T1000 (cell line): ENCODE measurements at regions not wholly inside any gene's neighbourhood (a gene's known extent, or its start where the extent isn't known, plus 50 kb on each side); places are given as distances from the start of the nearest gene placed in this dataset.
"Not testable (repeated sequence)": the region's sequence is repeated elsewhere in the genome, so short reads cannot be mapped to it uniquely, and the experiment has no call there.

Experiments
- DNase-seq: peaks from one replicate; lab custom pipeline; 2025; ENCODE audit warnings: mixed read lengths; lab: John Stamatoyannopoulos, UW

DNA sequence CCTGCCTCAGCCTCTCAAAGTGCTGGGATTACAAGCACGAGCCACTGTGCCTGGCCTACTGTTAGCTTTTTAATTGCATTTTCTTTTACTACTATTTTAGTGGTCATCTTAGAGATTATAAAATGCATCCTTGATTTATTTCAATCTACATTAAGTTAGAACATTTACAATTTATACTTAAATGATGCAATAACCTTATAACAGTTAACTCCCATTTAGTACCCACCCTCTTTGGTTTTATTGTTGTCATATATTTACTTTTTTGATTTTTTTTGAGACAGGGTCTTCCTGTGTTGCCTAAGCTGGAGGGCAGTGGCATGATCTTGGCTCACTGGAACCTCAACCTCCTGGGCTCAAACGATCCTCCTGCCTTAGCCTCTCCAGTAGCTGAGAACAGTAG, 77.3 kb downstream of the PPCDC start:
- no peak for DNase-seq

DNA sequence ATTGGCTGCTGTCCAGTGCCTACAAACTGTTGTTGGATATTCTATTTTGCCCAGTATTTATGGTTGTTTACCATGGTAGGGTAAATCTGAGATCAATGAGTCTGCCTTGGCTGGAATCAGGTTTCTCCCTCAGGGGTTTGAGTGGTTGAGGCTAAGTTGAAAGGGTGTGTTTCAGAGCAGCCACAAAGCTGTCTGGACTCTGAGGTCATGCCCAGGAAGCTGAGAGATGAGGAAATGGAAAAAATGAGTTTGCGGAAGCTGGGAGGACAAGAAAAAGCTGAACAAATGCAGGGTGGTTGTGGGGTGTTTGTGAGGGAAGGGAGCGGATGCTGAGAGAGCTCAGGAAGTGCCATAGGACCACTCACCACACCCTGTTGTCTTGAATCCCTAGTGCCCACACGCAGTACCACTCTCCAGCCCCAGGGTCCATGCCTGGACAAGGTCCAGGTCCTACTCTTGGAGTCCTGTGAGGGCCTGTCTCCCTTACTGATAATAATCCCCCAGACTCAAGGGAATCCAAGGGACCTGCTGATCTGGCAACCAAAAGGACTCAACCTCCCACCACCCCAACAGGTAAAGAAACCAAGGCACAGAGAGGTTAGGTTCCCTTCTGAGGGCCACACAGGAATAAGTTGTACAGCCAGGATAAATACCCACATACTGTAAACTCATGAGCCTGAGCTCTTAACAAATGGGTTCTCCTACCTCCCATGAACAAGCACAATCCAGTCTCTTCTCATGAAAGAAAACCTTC, 81.6 kb downstream of the PPCDC start:
- peak; percentile 82 for DNase-seq

DNA sequence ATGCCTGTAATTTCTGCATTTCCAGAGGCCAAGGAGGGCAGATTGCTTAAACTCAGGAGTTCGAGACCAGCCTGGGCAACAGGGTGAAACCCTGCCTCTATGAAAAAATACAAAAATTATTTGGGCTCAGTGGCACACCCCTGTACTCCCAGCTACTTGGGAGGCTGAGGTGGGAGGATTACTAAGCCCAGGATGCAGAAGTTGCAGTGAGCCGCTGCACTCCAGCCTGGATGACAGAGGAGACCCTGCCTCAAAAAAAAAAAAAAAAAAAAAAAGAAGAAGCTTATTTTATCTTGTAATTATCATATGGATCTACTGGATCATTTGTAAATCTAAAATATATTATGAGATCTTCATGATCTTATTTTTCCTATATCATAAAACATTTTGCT, 84.1 kb downstream of the PPCDC start:
- no peak for DNase-seq

DNA sequence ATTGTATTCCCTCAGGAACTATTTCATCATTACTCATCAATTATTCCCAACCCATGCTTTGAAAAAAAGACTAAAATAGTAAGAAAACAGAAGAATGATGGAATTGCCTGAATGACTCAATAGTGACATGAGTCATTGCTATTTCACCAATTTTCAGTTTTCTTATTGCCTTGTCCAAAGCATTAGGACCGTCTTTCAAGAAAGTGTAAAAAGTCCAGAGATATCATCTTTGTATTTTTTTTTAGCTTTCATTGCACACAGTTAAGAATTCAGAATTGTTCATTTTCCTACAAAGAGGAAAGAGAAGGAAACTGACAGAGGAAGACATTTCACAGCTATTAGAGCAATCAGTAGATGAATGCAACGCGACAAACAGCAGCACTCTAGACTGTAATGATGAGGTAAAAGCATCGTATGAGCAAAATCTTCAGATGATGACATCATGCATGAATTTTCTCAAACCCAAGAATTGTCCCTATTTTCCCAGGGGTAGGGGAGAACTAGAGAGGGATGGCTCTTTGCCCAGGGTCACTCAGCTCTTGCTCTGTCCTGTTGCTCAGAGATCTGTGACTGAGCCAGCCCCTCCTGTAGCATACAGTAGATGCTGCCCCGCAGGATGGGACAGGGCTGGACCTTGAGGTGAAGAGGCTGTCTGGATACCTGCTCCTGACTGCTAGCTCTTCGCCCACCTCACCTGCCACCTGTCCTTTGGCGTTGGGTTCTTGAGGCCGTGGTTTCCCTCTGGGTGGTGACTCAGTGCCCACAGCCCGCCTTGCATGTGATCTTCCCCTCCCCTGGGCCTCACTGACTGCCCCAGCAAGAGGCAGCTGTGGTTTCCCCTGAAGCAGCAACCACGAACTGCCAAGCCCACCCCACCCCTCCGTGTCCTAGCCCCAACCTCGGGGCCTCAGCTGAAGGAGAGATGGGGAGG, 84.8 kb downstream of the PPCDC start:
- DNase-seq: peak; percentile 61

DNA sequence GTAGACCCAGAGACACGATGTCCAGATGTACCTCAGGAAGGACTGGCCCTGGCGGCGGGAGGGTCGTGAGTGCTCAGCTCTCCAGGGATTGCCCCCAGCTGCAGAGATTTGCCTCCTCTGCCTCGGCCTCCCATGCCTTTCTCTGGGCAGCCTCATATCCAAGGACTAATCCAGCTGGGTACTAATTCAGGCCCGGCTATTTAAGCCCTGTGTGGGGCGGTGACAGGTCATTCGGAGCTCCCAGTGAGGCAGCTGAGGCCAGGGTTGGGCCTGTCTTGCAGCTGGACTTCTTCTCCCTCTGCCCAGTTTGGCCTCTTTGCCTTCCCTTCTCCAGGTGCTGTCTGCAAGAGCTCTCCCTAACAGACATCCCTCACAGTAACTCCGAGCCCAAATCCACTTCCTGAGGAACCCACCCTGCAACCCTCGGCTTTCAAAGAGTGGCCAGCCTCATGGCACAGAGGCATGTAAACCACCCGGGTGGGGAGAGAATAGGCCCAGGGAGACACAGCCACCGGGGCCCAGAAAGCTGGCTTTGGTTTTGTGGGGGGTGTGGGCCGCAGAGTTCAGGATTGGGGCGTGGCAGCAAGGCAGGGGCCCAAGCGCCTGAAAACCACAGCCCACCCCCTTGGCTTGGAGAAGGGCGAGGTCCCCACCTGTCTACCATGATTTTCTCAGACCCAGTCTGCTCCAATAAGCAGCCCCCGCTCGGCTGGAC, 85.8 kb downstream of the PPCDC start:
- DNase-seq: no peak

DNA sequence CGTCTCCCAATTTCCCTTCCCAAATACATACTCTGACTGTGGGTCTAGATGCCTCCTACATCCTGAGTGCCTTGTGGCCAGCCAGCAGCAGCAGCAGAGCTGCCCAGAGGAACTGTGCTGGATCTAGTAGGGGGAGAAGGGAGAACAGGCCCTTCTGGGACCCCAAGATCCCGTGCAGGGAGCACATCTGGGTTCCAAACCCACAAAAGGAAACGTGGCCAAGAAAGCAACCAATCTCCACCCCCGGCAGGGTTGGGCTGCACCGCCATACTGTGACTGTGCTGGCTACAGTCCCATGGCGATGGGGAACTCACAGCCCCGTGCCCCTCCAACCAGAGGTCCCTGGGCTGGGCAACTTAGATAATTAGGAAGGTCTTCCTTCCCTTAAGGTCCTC, 86.3 kb downstream of the PPCDC start:
- no peak for DNase-seq

DNA sequence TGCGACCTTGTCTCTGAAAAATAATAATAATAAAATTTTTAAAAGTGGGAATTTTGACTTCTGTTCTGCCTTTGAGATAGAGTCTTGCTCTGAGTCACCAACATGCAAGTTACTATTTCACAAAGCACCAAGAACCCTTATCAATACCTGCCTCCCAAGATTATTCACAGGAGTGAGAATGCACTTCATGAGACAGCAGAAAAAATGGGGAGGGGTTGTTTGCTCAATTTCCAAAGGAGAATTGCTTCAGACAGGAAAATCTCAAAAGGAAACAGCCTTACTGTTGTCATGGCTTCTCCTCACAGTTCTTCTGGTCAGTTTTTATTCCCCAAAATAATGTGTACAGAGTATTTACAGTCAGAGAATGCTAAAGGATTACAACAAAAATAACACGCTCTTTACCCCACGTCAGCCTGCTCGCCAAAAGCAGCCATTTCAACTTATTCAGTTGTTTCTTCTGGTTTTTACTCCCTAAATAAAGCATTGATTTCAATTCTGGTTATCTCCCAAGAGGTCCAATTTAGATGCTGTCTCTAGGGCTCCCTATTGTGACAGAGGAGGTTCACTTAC, 89.0 kb downstream of the PPCDC start:
- no peak for DNase-seq

DNA sequence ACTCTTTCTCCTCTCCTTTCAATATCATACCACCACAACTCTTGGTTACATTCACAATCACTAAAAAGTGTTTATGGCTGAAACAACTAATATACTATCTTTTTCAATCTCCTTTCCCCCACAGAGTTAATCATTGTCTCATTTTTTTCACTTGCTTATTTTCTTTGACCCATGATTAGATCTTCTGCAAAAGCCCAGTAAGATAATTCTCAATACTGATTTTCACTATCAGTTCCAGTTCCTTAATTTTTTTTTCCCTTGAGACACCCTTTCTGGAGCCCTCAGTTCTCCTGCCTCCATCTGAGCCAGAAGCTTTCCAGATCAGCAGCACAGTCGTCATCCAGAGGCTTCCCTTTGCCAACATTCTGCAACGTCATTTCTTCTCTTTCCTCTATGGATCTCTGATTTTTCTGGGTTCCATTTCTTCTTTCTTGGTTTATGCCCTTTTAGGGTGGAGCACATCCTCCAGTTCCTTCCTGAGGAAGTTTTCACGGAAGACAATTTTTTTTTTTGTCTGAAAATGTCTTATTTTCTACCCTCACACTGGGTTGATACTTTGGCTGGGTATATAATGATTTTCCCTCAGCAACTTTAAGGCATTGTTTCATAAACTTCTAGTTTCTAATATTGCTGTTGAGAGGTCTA, 88.7 kb upstream of the C15orf39 start:
- DNase-seq: no peak

DNA sequence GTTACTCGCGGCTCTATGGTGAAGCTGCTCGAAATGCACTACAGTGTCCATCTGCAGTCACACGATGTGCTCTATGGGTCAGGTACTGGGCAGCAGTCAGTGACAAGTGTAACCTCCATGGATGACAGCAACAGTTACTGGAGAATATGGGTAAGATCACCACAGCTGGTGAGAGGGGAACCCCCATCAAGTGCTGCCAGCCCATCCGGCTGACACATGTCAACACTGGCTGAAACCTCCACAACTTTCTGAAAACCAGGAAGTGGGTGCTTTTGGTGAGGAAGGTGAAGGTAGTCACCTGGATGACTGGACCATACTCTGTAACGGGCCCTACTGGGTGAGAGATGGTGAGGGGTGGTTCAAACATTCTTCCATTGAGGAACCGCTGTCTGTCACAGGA, 87.4 kb upstream of the C15orf39 start:
- DNase-seq: no peak

DNA sequence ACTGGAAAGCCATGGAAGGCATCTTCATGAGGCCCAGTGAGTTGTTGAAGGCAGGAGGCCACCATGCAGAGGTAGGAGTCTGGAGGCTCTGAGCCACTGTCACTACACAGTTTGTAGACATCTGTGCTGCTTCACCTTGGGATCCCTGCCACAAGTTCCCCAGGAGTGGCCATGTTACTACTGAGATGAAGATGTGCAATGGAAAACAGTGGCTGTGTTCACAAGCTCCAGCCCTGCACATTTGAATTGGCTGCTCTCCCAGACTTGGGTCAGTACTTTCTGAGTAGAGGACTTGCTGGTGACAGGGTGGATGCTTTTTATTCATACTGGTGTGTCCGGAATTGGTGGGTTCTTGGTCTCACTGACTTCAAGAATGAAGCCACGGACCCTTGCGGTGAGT, 86.9 kb upstream of the C15orf39 start:
- no peak for DNase-seq

DNA sequence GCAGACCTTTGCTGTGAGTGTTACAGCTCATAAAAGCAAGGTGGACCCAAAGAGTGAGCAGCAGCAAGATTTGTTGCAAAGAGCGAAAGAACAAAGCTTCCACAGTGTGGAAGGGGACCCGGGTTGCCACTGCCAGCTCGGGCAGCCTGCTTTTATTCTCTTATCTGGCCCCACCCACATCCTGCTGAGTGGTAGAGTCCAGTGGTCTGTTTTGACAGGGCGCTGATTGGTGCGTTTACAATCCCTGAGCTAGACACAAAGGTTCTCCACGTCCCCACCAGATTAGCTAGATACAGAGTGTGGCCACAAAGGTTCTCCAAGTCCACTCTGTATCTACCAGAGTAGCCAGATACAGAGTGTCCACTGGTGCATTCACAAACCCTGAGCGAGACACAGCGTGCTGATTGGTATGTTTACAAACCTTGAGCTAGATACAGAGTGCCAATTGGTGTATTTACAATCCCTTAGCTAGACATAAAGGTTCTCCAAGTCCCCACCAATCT, 86.2 kb upstream of the C15orf39 start:
- not testable (repeated sequence) for DNase-seq

DNA sequence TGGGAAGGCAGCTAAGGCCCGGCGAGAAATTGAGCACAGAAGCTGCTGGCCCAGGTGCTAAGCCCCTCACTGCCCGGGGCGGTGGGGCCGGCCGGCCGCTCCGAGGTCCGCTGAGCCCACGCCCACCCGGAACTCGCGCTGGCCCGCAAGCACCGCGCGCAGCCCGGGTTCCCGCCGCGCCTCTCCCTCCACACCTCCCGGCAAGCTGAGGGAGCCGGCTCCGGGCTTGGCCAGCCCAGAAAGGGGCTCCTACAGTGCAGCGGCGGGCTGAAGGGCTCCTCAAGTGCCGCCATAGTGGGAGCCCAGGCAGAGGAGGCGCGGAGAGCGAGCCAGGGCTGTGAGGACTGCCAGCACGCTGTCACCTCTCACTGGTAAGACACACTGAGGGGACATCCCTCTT, 85.5 kb upstream of the C15orf39 start:
- not testable (repeated sequence) for DNase-seq

DNA sequence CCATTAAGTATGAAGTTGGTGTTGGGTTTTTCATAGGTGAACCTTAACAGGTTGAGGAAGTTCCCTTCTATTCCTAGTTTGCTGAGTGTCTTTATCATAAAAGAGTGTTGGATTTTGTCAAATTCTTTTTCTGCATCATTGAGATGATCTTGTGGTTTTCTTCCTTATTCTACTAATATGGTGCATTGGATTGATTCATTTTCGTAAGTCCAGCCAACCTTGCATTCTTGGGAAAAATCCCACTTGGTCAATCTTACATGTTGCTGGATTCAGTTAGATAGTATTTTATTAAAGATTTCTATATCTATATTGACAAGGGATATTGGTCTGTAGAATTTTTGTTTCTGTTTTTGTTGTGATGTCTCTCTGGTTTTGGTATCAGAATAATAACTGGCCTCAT, 83.7 kb upstream of the C15orf39 start:
- no peak for DNase-seq

DNA sequence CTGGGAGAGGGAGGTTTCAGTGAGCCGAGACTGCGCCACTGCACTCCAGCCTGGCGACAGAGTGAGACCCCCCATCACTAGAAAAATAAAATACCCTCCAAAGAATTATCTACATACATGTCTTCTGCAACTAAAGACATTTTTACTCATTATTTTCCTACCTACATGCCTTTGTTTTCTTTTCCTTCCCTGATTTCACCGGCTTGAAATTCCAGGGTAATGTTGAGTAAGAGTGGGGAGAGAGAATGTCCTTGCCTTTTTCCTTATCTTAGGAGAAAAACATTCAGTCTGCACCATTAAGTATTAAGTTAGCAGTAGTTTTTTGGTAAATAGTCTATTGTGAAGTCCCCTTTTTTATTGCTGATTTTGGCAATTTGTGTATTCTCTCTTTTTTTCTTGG, 82.4 kb upstream of the C15orf39 start:
- DNase-seq: not testable (repeated sequence)

DNA sequence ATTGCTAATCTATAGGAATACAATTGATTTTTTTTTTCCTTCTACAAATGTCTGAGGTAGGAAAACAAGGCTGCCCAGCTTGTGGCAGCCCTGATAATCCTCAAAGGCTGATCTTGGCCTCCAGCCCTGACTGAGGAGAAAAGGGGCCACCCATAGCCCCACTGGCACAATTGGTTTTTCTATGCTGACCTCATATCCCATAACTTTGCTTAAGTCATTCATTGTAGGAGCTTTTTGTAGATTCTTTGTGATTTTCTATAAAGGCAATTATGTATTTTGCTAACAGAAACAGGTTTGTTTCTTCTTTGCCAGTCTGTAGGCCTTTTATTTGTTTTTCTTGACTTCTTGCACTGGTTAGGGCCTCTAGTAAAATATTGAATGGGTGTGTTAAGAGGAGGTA, 80.2 kb upstream of the C15orf39 start:
- no peak for DNase-seq

DNA sequence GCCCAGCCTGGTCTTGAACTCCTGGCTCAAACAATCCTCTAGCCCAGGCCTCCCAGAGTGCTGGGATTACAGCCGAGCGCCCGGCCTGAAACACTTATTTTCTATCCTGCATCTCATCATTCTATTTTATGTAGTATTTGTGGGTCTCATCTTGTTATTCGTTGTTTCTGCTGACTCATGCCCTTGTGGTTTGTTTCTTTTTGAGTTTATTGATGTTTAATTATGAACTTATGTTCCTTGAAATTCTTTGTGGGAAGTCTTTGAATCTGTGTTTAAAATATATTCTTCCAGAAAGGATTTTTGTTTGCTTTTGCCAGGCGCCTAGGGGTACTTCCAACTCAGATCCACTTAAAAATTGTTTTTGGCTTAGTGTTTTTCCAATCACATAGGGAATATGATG, 78.3 kb upstream of the C15orf39 start:
- peak; percentile 21 for DNase-seq

DNA sequence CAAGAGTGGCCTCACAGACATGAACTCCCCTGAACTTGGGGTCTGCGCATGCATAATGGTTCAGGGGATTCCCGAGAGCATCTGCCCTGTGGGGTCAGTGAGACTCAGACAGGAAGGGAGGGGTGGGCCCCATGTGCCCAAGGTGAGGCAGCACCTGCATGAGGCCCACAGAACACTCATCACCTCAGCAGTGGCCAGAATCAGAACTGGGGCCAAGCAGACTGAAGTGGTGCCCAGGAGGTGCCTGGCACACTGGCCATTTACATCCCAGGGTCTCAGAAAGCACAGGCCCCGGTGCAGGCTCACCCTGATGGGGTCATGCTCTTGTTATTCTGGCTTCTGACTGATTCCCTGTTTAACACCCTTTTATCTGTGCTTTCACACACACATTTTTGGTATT, 77.4 kb upstream of the C15orf39 start:
- not testable (repeated sequence) for DNase-seq

DNA sequence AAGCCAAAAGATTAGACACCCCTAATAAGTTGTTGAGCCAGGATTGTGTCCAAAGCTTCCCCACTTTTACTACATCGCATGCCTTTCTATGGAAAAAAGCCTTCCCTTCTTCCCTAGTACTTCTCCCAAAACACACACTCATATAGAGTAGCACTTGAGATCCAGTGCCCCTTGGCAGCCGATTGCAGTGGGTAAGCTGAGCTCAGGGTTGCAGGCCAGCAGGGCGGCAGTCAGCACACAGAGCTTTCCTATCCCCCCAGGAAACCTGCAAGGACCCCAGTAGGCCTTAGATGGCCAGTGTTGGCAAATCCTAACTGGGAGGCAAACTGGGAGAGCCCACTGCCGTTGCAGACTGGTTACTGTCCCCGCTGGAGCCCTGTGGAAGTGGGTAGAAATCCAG, 75.7 kb upstream of the C15orf39 start:
- DNase-seq: no peak

DNA sequence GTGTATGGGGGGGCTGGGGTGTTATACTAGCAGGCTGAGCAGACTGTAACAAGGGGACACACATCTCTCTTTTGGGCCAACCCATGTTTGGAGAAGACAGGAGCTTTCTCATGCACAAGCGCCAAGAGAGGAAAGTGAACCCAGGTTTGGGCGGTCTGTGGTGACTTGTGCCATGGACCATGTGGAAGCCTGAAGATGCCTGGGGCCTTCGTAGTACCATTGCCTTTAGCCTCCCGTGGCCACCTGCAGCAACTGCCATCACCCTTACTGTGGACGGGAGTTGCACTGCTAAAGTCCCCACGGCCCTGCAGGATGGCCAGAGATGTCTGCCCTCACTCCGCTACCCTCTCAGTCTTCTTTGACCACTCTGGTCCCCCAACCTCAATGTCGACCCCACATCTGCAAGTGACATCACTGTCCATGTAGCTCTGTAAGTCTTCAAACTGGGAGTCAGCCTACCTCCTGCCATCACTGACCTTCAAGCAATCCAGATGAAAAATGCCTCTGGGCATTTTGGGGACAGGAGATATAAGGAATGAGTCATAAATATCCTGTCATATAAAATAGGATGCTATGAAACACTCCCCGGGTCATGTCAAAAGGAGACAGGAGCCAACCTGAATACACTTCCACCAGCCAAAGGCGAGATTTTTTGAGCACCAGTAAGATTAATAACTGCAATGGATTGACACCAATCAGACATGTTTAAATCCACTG, 74.7 kb upstream of the C15orf39 start:
- no peak for DNase-seq

DNA sequence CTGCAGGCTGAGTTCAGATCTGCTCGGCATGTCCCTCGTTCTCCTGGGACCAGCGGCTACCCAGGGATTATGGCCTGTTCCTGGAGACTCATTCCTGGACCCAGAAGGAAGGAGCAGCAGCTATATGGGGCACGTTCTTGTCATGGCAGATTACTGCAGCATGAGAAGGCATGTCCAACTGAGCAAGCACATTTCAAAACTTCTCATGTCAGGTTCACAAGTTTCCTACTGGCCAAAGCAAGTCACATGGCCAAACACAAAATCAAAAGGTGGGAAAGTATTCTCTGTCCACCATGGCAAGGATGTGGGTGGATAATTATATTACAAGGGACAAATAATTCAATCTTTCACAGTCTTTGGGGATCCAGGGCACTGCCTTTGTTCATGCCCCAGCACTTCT, 71.9 kb upstream of the C15orf39 start:
- no peak for DNase-seq

DNA sequence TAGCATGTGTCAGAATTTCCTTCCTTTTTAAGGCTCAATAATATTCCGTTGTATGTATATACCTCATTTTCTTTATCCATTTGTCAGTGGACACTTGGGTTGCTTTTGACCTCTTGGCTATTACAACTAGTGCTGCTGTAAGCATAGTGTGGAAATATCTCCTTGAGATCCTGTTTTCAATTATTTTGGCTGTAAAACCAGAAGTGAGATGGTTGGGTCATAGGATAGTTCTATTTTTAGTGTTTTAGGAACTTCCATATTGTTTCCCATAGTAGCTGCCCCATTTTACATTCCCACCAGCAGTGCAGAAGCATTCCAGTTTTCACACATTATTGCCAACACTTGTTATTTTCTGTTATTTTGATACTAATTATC, 70.4 kb upstream of the C15orf39 start:
- no peak for DNase-seq
